ENCODE measurements at regions not wholly inside any gene's neighbourhood (a gene's known extent, or its start where the extent isn't known, plus 50 kb on each side); places are given as distances from the start of the nearest gene placed in this dataset.

DNA sequence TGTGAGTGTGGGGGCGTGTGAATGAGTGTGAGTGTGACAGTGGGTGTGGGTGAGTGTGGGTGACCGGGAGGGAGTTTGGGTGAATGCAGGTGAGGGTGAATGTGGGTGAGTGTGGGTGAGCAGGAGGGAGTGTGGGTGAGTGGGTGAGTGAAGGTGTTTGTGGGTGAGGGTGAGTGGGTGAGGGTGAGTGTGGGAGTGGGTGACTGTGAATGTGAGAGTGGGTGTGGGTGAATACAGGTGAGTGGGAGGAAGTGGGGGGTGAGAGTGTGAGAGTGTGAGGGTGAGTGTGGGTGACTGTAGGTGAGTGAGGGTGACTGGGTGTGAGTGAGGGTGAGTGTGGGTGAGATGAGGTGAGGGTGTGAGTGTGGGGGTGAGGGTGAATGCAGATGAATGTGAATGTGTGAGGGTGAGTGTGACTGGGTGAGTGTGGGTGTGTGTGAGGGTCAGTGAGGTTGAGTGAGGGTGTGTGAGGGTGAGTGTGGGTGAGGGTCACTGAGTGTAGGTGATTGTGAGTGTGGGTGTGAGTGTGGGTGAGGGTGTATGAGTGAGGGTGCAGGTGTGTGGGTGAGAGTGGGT is 1677.3 kb upstream of the TENM3 start:
- TF ChIP-seq POLR2A (IDR thresholded peaks at IDR 0.05) (no peak), CTCF (IDR thresholded peaks at IDR 0.05) (no peak)
